ENCODE measurements at regions not wholly inside any gene's neighbourhood (a gene's known extent, or its start where the extent isn't known, plus 50 kb on each side); places are given as distances from the start of the nearest gene placed in this dataset.

DNA sequence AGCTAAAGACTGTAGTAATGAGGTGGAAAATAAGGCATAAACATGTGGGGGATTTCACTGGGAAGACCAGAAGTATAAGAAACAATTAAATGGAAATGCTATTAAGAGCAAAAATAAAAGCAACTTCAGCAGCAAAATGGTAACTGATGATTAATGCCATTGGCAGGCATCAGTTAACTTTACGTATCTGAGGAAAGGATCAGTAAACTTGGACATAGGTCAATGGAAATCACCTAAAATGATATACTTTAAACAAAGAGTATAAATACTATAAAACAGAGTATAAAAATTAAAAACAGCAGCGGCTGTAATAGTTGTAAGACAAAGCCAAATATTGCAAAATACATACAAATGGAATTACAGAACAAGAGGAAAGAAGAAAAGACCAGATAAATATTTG is 992.1 kb downstream of the DNAH5 start (continued):
- TF ChIP-seq, protein P1, sequence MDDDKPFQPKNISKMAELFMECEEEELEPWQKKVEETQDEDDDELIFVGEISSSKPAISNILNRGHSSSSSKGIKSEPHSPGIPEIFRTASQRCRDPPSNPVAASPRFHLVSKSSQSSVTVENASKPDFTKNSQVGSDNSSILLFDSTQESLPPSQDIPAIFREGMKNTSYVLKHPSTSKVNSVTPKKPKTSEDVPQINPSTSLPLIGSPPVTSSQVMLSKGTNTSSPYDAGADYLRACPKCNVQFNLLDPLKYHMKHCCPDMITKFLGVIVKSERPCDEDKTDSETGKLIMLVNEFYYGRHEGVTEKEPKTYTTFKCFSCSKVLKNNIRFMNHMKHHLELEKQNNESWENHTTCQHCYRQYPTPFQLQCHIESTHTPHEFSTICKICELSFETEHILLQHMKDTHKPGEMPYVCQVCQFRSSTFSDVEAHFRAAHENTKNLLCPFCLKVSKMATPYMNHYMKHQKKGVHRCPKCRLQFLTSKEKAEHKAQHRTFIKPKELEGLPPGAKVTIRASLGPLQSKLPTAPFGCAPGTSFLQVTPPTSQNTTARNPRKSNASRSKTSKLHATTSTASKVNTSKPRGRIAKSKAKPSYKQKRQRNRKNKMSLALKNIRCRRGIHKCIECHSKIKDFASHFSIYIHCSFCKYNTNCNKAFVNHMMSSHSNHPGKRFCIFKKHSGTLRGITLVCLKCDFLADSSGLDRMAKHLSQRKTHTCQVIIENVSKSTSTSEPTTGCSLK (tag by site-specific recombination; IDR thresholded peaks at IDR 0.05): no peak
- TF ChIP-seq ZNF776 (tag by site-specific recombination; IDR thresholded peaks at IDR 0.05; ENCODE audit: borderline replicate concordance): no peak
- no peak for TF ChIP-seq ZNF76 (tag by site-specific recombination; IDR thresholded peaks at IDR 0.05; ENCODE audit: borderline replicate concordance, low read depth)
- TF ChIP-seq REPIN1 (tag by site-specific recombination; IDR thresholded peaks at IDR 0.05; ENCODE audit: low read depth): no peak

DNA sequence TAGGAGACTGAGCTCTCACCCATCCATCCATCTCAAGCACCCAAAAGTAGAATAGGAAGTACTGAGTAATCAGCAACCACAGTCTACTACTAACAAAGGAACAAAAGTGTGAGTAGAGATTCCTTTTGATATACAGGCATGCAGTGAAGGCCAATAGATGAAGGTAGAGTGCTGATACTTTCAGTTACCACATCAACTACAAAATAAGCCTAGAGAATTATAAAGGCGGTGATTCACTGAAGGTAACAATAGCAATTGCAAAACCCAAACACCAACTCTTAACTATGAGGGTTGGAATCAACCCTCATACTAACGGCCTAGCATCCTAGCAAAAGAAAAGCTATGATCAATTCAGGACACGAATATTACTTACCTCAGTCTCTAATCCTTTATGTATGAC is 992.6 kb downstream of the DNAH5 start:
- Histone ChIP-seq H3K9me3 (ENCODE audit: control insufficient read depth, insufficient read depth, low read depth, low read length) (no peaks in the 10 kb centered on the region), H3K36me3 (ENCODE audit: control insufficient read depth in 2 of 2, insufficient read depth in 1 of 2, low read length in 2 of 2) (no peaks in the 10 kb centered on the region), H3K4me3 (ENCODE audit: low read depth, low read length) (no peak overlapping the region), H3K27ac (ENCODE audit: extremely low read depth, low read depth, low read length) (no peak overlapping the region), H3K4me1 (ENCODE audit: control insufficient read depth, insufficient read depth, low read length) (no peaks in the 10 kb centered on the region)
- TF ChIP-seq SCRT1 (tag by site-specific recombination; IDR thresholded peaks at IDR 0.05; ENCODE audit: borderline replicate concordance): no peak
- TF ChIP-seq, protein P2, sequence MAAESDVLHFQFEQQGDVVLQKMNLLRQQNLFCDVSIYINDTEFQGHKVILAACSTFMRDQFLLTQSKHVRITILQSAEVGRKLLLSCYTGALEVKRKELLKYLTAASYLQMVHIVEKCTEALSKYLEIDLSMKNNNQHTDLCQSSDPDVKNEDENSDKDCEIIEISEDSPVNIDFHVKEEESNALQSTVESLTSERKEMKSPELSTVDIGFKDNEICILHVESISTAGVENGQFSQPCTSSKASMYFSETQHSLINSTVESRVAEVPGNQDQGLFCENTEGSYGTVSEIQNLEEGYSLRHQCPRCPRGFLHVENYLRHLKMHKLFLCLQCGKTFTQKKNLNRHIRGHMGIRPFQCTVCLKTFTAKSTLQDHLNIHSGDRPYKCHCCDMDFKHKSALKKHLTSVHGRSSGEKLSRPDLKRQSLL (tag by site-specific recombination; IDR thresholded peaks at IDR 0.05): no peak
- TF ChIP-seq ZFP37 (tag by site-specific recombination; IDR thresholded peaks at IDR 0.05): no peak
- no peak for TF ChIP-seq ZNF660 (tag by site-specific recombination; IDR thresholded peaks at IDR 0.05)
- TF ChIP-seq, protein P3, sequence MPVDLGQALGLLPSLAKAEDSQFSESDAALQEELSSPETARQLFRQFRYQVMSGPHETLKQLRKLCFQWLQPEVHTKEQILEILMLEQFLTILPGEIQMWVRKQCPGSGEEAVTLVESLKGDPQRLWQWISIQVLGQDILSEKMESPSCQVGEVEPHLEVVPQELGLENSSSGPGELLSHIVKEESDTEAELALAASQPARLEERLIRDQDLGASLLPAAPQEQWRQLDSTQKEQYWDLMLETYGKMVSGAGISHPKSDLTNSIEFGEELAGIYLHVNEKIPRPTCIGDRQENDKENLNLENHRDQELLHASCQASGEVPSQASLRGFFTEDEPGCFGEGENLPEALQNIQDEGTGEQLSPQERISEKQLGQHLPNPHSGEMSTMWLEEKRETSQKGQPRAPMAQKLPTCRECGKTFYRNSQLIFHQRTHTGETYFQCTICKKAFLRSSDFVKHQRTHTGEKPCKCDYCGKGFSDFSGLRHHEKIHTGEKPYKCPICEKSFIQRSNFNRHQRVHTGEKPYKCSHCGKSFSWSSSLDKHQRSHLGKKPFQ (tag by site-specific recombination; IDR thresholded peaks at IDR 0.05): no peak
- TF ChIP-seq ZNF121 (tag by site-specific recombination; IDR thresholded peaks at IDR 0.05): no peak
- TF ChIP-seq ZIC2 (tag by site-specific recombination; IDR thresholded peaks at IDR 0.05): no peak
- TF ChIP-seq SP3 (tag by site-specific recombination; IDR thresholded peaks at IDR 0.05): no peak
- no peak for TF ChIP-seq YY2 (tag by site-specific recombination; IDR thresholded peaks at IDR 0.05)
- TF ChIP-seq ZNF223 (tag by site-specific recombination; IDR thresholded peaks at IDR 0.05): no peak
- no peak for TF ChIP-seq OSR2 (tag by site-specific recombination; IDR thresholded peaks at IDR 0.05)
- no peak for TF ChIP-seq ZNF747 (tag by site-specific recombination; IDR thresholded peaks at IDR 0.05)
- TF ChIP-seq ZNF19 (tag by site-specific recombination; IDR thresholded peaks at IDR 0.05; ENCODE audit: low read depth): no peak
- no peak for TF ChIP-seq OVOL3 (tag by site-specific recombination; IDR thresholded peaks at IDR 0.05)
- TF ChIP-seq FEZF1 (tag by site-specific recombination; IDR thresholded peaks at IDR 0.05): no peak
- TF ChIP-seq, protein P4, sequence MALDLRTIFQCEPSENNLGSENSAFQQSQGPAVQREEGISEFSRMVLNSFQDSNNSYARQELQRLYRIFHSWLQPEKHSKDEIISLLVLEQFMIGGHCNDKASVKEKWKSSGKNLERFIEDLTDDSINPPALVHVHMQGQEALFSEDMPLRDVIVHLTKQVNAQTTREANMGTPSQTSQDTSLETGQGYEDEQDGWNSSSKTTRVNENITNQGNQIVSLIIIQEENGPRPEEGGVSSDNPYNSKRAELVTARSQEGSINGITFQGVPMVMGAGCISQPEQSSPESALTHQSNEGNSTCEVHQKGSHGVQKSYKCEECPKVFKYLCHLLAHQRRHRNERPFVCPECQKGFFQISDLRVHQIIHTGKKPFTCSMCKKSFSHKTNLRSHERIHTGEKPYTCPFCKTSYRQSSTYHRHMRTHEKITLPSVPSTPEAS (tag by site-specific recombination; IDR thresholded peaks at IDR 0.05): no peak
- TF ChIP-seq ZNF366 (tag by site-specific recombination; conservative IDR thresholded peaks at IDR 0.05): no peak
- TF ChIP-seq ZNF274 (IDR thresholded peaks at IDR 0.05; ENCODE audit: low read length): no peak
- TF ChIP-seq ZNF274 (tag by site-specific recombination; IDR thresholded peaks at IDR 0.05; ENCODE audit: borderline replicate concordance): no peak
- ChIA-PET CTCF (no interaction called here), POLR2A (no interaction called here)
